ENCODE measurements at regions not wholly inside any gene's neighbourhood (a gene's known extent, or its start where the extent isn't known, plus 50 kb on each side); places are given as distances from the start of the nearest gene placed in this dataset.
"Not testable (repeated sequence)": the region's sequence is repeated elsewhere in the genome, so short reads cannot be mapped to it uniquely, and the experiment has no call there.

DNA sequence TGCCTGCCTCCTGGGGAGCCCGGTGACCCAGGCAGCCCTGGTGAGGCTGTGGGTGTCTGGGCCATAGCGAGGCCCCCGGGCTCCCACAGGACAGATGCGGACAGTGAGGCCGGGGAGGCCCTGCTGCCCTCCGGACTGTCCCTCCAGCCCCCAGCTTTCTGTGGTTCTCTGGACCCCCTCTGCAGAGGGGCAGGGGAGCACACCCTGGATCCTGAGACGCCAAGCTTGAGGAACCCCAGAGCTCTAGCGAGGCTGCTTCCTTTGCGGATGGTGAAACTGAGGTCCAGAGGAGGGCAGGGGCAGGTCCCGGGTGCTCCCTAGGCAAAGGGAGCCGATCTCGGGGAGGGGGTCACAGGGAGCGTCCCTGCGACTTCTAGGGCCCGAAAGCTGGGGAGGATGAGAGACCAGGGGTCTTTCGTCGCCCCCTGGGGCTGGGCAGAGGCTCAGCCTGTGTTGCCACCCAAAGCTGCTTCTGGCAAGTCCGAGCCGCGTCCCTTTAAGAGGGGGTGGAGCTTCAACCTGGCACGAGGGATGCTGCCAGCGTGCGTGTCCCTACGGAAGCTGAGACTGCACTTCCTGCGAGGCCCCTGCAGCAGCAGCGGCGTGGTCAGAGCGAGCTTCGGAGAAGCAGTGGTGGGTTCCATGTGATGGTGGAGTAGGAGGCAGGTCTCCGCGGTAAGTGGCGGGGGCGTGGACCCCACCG is 94.7 kb downstream of the POTEH start:
- not testable (repeated sequence) for H3K4me1 ChIP-seq (ENCODE audit: low read length); H3K27ac ChIP-seq (ENCODE audit: low read length); H3K4me3 ChIP-seq (ENCODE audit: low read length); H3K9me3 ChIP-seq (ENCODE audit: insufficient read depth, low read length); H4K20me1 ChIP-seq (ENCODE audit: insufficient read depth, low read length); H3K27me3 ChIP-seq (ENCODE audit: low read depth, low read length); H3K4me2 ChIP-seq (ENCODE audit: low read length); H3K36me3 ChIP-seq (replicated peaks; ENCODE audit: low read depth, low read length); H3K9ac ChIP-seq (ENCODE audit: low read length); H2AFZ ChIP-seq (ENCODE audit: low read depth, low read length)
- peaks cover 21% of the 10 kb centered on the region for H3K79me2 ChIP-seq (ENCODE audit: low read length)

DNA sequence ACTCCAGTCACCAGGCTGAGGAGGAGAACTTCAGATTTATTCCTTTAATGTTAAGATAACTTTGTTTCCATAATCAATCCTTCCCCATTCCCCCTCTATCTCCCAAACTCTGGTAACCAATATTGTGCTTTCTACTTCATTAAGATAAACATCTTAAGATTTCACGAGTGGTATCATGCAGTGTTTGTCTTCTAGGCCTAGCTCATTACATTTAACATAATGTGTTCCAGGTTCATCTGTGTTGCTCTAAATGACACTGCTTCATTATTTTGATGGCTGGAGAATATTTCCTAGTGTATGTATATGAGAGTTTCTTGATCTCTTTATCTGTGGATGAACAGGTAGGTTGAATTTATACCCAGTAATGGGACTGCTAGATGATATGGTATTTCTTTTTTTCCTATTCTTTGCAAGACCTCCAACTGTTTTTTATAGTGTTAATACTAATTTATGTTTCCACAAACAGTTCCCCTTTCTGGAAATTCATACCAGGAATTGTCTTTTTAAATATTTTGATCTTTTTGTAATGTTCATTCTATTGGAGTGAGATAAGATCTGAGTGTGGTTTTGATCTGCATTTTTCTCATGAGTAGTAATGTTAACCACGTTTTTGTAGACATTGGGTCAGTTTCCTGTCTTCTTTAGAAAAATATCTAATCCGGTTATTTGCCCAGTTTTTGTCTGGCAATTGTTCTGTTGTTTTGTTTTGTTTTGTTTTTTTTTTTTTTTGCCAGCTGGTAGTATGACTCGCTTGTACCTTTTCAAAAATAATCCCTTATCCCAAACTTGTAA is 97.3 kb downstream of the POTEH start:
- not testable (repeated sequence) for H3K27ac ChIP-seq (ENCODE audit: low read length); H3K27me3 ChIP-seq (ENCODE audit: low read depth, low read length); H3K4me3 ChIP-seq (ENCODE audit: low read length); H3K36me3 ChIP-seq (replicated peaks; ENCODE audit: low read depth, low read length); H3K4me1 ChIP-seq (ENCODE audit: low read length); H2AFZ ChIP-seq (ENCODE audit: low read depth, low read length); H3K9me3 ChIP-seq (ENCODE audit: insufficient read depth, low read length); H4K20me1 ChIP-seq (ENCODE audit: insufficient read depth, low read length); H3K4me2 ChIP-seq (ENCODE audit: low read length); H3K9ac ChIP-seq (ENCODE audit: low read length)
- peaks cover 21% of the 10 kb centered on the region for H3K79me2 ChIP-seq (ENCODE audit: low read length)

DNA sequence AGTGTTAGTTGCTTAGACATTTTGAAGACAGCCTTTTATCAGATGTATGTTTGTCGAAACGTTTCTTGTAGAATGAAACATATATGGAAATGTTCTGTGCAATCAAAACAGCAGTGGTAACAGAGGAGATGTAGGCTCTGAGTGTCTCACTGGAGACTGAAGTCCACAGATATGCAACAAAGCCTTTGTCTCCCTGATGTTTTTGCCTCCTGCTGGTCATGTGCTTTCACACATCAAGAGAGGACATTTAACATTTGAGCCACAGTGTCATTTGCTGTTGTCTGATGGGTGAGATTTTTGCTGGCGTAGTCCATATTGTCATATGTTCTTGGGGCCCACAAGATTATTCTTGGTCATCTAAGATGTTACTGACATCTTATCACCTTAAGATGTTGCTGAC is 101.7 kb downstream of the POTEH start:
- H3K79me2 ChIP-seq (ENCODE audit: low read length); H3K27me3 ChIP-seq (ENCODE audit: low read depth, low read length); H2AFZ ChIP-seq (ENCODE audit: low read depth, low read length); H3K9ac ChIP-seq (ENCODE audit: low read length); H3K27ac ChIP-seq (ENCODE audit: low read length); H3K9me3 ChIP-seq (ENCODE audit: insufficient read depth, low read length); H3K4me1 ChIP-seq (ENCODE audit: low read length); H3K36me3 ChIP-seq (replicated peaks; ENCODE audit: low read depth, low read length); H3K4me2 ChIP-seq (ENCODE audit: low read length); H4K20me1 ChIP-seq (ENCODE audit: insufficient read depth, low read length); H3K4me3 ChIP-seq (ENCODE audit: low read length): not testable (repeated sequence)

DNA sequence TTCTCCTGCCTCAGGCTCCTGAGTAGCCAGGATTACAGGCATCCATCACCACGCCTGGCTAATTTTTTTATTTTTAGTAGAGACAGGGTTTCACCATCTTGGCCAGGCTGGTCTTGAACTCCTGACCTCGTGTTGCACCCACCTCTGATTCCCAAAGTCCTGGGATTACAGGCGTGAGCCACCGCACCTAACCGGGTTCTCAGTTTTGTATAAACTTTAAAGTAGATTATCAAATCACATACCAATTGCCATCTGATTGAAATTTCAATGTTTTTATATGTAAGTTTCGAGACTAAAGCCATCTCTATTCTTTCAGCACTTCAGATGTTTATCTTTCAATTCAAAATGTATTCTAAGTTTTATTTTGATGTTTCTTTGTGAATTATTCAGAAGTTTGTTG is 110.1 kb downstream of the POTEH start:
- H3K9me3 ChIP-seq (ENCODE audit: insufficient read depth, low read length); H3K27ac ChIP-seq (ENCODE audit: low read length); H2AFZ ChIP-seq (ENCODE audit: low read depth, low read length); H3K27me3 ChIP-seq (ENCODE audit: low read depth, low read length); H3K9ac ChIP-seq (ENCODE audit: low read length); H3K79me2 ChIP-seq (ENCODE audit: low read length); H3K36me3 ChIP-seq (replicated peaks; ENCODE audit: low read depth, low read length); H4K20me1 ChIP-seq (ENCODE audit: insufficient read depth, low read length); H3K4me1 ChIP-seq (ENCODE audit: low read length); H3K4me2 ChIP-seq (ENCODE audit: low read length); H3K4me3 ChIP-seq (ENCODE audit: low read length): not testable (repeated sequence)

DNA sequence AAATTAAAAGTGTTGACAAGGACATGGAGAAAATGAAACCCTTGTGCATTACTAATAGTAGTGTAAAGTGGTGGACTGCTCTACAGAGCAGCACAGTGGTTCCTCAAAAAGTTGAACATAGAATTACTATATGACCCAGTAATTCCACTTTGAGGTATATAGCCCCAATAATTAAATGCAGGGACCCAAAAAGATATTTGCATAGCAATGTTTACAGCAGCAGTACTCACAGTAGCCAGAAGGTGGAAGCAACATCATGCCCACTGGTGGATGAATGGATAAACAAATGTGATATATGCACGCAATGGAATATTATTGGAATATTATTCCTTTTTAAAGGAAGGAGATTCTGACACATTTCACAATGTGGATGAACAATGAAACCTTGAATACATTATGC is 121.3 kb downstream of the POTEH start:
- not testable (repeated sequence) for H3K9ac ChIP-seq (ENCODE audit: low read length); H3K4me1 ChIP-seq (ENCODE audit: low read length); H3K9me3 ChIP-seq (ENCODE audit: insufficient read depth, low read length); H2AFZ ChIP-seq (ENCODE audit: low read depth, low read length); H3K36me3 ChIP-seq (replicated peaks; ENCODE audit: low read depth, low read length); H3K4me3 ChIP-seq (ENCODE audit: low read length); H3K27ac ChIP-seq (ENCODE audit: low read length); H4K20me1 ChIP-seq (ENCODE audit: insufficient read depth, low read length); H3K4me2 ChIP-seq (ENCODE audit: low read length); H3K27me3 ChIP-seq (ENCODE audit: low read depth, low read length); H3K79me2 ChIP-seq (ENCODE audit: low read length)

DNA sequence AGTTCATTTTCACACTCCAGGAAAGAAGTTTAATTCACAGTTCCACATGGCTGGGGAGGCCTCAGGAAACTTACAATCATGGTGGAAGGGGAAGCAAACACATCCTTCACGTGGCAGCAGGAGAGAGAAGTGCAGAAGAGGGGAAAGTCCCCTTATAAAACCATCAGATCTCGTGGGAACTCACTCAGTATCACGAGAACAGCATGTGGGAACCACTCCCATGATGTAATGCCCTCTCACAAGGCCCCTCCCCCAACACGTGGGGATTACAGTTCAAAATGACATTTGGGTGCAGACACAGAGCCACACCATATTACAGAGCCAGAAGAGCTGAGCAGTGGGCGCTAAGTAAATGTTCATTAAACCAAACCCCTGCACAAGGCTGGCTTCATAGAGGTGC is 126.0 kb downstream of the POTEH start:
- H3K4me3 ChIP-seq (ENCODE audit: low read length); H3K4me1 ChIP-seq (ENCODE audit: low read length): not testable (repeated sequence)

DNA sequence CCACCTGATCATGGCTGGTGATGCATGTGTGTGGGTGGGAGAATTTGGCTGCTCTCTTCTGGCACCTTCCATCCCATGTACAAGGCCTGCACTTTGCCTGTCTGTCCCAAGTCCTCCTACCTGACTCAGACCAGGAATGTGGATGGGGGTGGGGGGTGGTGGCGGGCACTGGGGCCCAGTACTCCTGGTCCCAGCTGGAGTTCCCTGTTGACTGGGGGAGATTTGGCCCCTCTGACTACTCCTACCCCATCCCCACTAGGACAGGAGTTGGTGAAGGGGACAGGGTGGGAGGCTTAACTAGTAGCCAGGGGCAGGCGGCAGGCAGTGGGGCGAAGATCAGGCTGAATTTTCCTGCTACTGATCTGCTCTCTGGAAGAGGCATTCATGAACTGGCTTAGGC is 126.6 kb downstream of the POTEH start:
- H4K20me1 ChIP-seq (ENCODE audit: insufficient read depth, low read length); H3K4me1 ChIP-seq (ENCODE audit: low read length); H3K9me3 ChIP-seq (ENCODE audit: insufficient read depth, low read length); H2AFZ ChIP-seq (ENCODE audit: low read depth, low read length); H3K27me3 ChIP-seq (ENCODE audit: low read depth, low read length); H3K27ac ChIP-seq (ENCODE audit: low read length); H3K4me2 ChIP-seq (ENCODE audit: low read length); H3K4me3 ChIP-seq (ENCODE audit: low read length); H3K9ac ChIP-seq (ENCODE audit: low read length); H3K79me2 ChIP-seq (ENCODE audit: low read length); H3K36me3 ChIP-seq (replicated peaks; ENCODE audit: low read depth, low read length): not testable (repeated sequence)

More for the DNA sequence above, 126.0 kb downstream of the POTEH start:
- not testable (repeated sequence) for H3K36me3 ChIP-seq (replicated peaks; ENCODE audit: low read depth, low read length); H3K9me3 ChIP-seq (ENCODE audit: insufficient read depth, low read length); H3K9ac ChIP-seq (ENCODE audit: low read length); H3K4me2 ChIP-seq (ENCODE audit: low read length); H2AFZ ChIP-seq (ENCODE audit: low read depth, low read length); H3K27me3 ChIP-seq (ENCODE audit: low read depth, low read length); H4K20me1 ChIP-seq (ENCODE audit: insufficient read depth, low read length); H3K27ac ChIP-seq (ENCODE audit: low read length); H3K79me2 ChIP-seq (ENCODE audit: low read length)

DNA sequence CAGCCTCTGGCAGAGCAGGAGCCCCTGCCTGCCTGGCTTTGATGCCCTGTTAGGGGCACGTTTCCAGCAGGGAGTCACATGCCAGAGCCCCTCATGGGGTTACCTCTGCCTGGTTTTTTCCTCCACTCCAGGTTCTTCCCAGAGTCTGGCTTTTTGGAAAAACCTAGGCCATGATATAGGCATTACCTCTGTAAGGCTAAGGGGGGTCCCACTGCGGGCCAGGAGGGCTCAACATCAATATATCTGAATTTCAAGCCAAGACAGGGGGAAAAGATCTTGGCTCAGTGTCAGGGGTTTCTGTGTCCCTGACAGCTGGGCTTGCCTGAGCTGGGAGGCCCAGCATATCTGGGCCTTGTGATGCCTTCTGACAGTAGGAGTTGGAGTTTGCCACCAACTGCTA is 127.4 kb downstream of the POTEH start:
- not testable (repeated sequence) for H3K9ac ChIP-seq (ENCODE audit: low read length); H3K9me3 ChIP-seq (ENCODE audit: insufficient read depth, low read length); H3K27ac ChIP-seq (ENCODE audit: low read length); H3K4me1 ChIP-seq (ENCODE audit: low read length); H2AFZ ChIP-seq (ENCODE audit: low read depth, low read length); H3K4me2 ChIP-seq (ENCODE audit: low read length); H3K79me2 ChIP-seq (ENCODE audit: low read length); H3K27me3 ChIP-seq (ENCODE audit: low read depth, low read length); H3K4me3 ChIP-seq (ENCODE audit: low read length); H4K20me1 ChIP-seq (ENCODE audit: insufficient read depth, low read length); H3K36me3 ChIP-seq (replicated peaks; ENCODE audit: low read depth, low read length)

DNA sequence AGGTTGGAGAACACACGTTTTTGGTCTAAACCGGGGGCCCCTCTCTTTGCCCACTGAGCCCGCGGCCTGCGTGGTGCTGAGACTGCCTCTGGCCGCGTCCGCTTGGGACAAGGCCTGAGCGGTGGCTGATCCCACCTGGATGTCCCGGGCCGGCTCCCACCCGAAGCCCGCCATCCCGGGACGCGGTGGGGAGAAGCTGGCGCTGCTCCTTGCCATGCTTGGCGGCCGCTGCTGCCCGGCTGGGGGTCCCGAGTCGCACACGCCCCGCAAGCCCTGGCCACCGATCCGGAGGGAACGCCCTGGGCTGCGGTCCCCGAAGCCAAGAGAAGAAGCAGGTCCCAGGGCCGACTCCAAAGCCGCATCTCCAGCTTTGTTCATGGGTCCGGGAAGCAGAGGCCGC is 130.1 kb downstream of the POTEH start:
- H3K4me1 ChIP-seq (ENCODE audit: low read length); H4K20me1 ChIP-seq (ENCODE audit: insufficient read depth, low read length); H3K9me3 ChIP-seq (ENCODE audit: insufficient read depth, low read length); H3K27me3 ChIP-seq (ENCODE audit: low read depth, low read length); H2AFZ ChIP-seq (ENCODE audit: low read depth, low read length); H3K4me2 ChIP-seq (ENCODE audit: low read length); H3K79me2 ChIP-seq (ENCODE audit: low read length); H3K9ac ChIP-seq (ENCODE audit: low read length); H3K27ac ChIP-seq (ENCODE audit: low read length); H3K4me3 ChIP-seq (ENCODE audit: low read length); H3K36me3 ChIP-seq (replicated peaks; ENCODE audit: low read depth, low read length): not testable (repeated sequence)

DNA sequence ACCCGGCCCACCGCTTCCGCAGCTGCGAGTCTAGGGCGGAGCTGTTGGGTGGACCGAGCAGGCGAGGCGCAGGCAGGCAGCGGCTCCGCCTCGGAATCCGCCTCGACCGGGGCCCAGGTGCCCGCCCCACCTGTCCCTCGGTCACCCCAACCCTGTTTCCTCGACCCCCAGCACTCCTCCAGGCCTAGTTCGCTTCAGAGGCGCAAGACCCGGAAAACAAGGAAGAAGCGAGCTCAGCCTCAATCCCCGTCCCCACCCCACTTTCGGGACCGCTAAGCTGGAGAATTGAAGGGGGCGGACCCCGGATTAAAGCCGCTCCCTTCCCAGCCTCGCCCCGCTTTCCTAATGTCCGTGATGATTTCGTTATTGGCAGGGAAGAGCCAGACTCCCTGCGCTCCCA is 131.3 kb downstream of the POTEH start:
- not testable (repeated sequence) for H2AFZ ChIP-seq (ENCODE audit: low read depth, low read length); H3K27ac ChIP-seq (ENCODE audit: low read length); H3K4me3 ChIP-seq (ENCODE audit: low read length); H3K27me3 ChIP-seq (ENCODE audit: low read depth, low read length); H3K36me3 ChIP-seq (replicated peaks; ENCODE audit: low read depth, low read length); H3K9me3 ChIP-seq (ENCODE audit: insufficient read depth, low read length); H3K4me2 ChIP-seq (ENCODE audit: low read length); H4K20me1 ChIP-seq (ENCODE audit: insufficient read depth, low read length); H3K79me2 ChIP-seq (ENCODE audit: low read length); H3K4me1 ChIP-seq (ENCODE audit: low read length); H3K9ac ChIP-seq (ENCODE audit: low read length)

Data from OCI-LY3 (cell line).